Vagina (tissue), 2 donors: ENCODE measurements at regions not wholly inside any gene's neighbourhood (a gene's known extent, or its start where the extent isn't known, plus 50 kb on each side); places are given as distances from the start of the nearest gene placed in this dataset.

Source experiments
- DNase-seq, 2 donors: peaks; one replicate each; pipeline ENCODE4 v3.0.0-alpha.2; 2017; ENCODE audit errors: extremely low spot score in 2 of 2
- H3K27ac ChIP-seq: fragments of 200-600 bp; sonication (generic); one replicate; pipeline ENCODE4 v1.5.1; 2019
- H3K27me3 ChIP-seq: fragments of 200-600 bp; sonication (generic); one replicate; pipeline ENCODE4 v1.5.1; 2019
- H3K36me3 ChIP-seq, 2 donors: fragments of 200-600 bp; sonication (generic); one replicate each; pipeline ENCODE4 v1.5.1; 2017 to 2019
- H3K4me1 ChIP-seq: fragments of 200-600 bp; sonication (generic); one replicate; pipeline ENCODE4 v1.5.1; 2019
- H3K4me3 ChIP-seq, 2 donors: fragments of 200-600 bp; sonication (generic); 1 replicate in 1 of 2; 2 replicates in 1 of 2; pipeline ENCODE4 v1.5.1; 2016 to 2019
- H3K9me3 ChIP-seq: fragments of 200-600 bp; sonication (generic); one replicate; pipeline ENCODE4 v1.5.1; 2019
- CTCF ChIP-seq, 3 experiments: fragments of 450-650 bp in 2 of 3; fragments of 200-600 bp in 1 of 3; sonication (generic) in 1 of 3; IDR thresholded peaks; one replicate each; pipeline ENCODE4 v1.5.1; 2017 to 2019; ENCODE audit warnings: antibody characterized with exemption in 3 of 3, mild to moderate bottlenecking in 2 of 3, moderate library complexity in 2 of 3
- POLR2A ChIP-seq, 2 donors: fragments of 450-650 bp; IDR thresholded peaks; one replicate each; pipeline ENCODE4 v1.6.1; 2017; ENCODE audit warnings: antibody characterized with exemption in 2 of 2, mild to moderate bottlenecking in 2 of 2, moderate library complexity in 2 of 2
- POLR2AphosphoS5 ChIP-seq, 2 donors: sonication (generic); formaldehyde crosslinking; IDR thresholded peaks; one replicate each; pipeline ENCODE4 v1.9.0; 2017; ENCODE audit warnings: antibody characterized with exemption in 2 of 2, mild to moderate bottlenecking in 2 of 2, low read depth in 1 of 2; ENCODE audit not compliant: insufficient read depth in 1 of 2
- intact Hi-C: fragments of 100-400 bp; cut with DNase I; formaldehyde crosslinking; loops from one replicate; pipeline ENCODE4 v1.15.1; 2023

- no peak overlapping the region for H3K27ac ChIP-seq
- no peak for DNase-seq
- no peak overlapping the region for H3K4me3 ChIP-seq
- H3K36me3 ChIP-seq: no peaks in the 10 kb centered on the region
- intact Hi-C loops: loop anchor here (10.0 kb wide), 1 partner anchor 58 kb away; no protein-coding TSS in a partner anchor
- H3K9me3 ChIP-seq: no peaks in the 10 kb centered on the region
- no peaks in the 10 kb centered on the region for H3K4me1 ChIP-seq
- H3K27me3 ChIP-seq: no peaks in the 10 kb centered on the region
- TF ChIP-seq POLR2AphosphoS5 (IDR thresholded peaks at IDR 0.05; ENCODE audit: insufficient read depth in 1 of 2, low read depth in 1 of 2): no peak
- TF ChIP-seq CTCF (IDR thresholded peaks at IDR 0.05): no peak
- no peak for TF ChIP-seq POLR2A (IDR thresholded peaks at IDR 0.05)
Observed at GRCh38 chr7:155893176-155893575, 80.9 kb upstream of the SHH start.

DNA sequence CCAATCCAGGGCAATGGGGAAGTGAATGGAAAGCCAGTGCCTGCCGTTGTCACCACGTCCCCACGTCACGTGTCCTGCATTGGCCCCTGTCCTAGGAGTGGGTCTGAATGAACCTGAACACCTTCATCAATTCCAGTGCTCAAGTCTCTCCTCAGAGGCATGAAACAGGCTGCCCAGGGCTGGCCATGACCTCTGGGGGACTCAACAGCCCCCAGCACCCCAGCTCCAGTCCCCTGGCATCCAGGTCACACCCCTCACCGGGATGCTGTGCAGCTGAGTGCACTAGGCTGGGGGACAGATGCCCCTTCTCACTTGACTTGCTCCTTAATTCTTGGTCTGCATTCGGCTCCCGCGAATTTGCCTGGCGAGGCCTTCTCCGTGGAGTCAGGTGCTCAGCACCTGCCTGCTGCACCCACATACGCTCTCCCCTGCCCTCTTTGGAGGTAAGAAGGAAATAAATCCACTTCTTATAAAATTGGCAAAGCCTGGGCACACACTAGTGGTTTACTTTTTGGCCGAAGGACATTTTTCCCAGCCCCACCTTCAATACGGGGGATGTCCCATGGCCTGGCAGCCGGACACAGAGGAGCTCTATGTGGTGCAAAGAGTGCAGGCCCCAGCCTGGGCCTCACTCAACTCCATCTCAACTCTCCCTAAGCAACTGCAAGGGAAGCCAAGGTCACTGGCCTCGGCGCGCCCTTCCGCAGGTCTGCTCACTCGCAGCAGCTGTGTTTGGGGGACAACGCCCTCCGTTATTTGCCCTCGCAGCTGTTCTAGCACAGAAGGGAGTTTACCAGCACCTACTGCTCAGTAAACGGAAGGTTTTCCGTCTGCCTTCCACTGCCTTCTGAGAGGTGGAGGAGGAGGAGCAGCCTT is 77.6 kb upstream of the SHH start:
- no peak for DNase-seq
- intact Hi-C loops: loop anchor here (10.0 kb wide), 1 partner anchor 55 kb away; no protein-coding TSS in a partner anchor
- Histone ChIP-seq H3K4me1 (no peaks in the 10 kb centered on the region), H3K36me3 (no peaks in the 10 kb centered on the region), H3K9me3 (no peaks in the 10 kb centered on the region), H3K27ac (no peak overlapping the region), H3K4me3 (no peak overlapping the region), H3K27me3 (no peaks in the 10 kb centered on the region)
- TF ChIP-seq POLR2AphosphoS5 (IDR thresholded peaks at IDR 0.05; ENCODE audit: insufficient read depth in 1 of 2, low read depth in 1 of 2): no peak
- TF ChIP-seq CTCF (IDR thresholded peaks at IDR 0.05): no peak
- TF ChIP-seq POLR2A (IDR thresholded peaks at IDR 0.05): no peak

GRCh38 chr7:155887174-155887525 is 74.9 kb upstream of the SHH start:
- DNase-seq: no peak
- intact Hi-C loops: no loop called here
- TF ChIP-seq POLR2AphosphoS5 (IDR thresholded peaks at IDR 0.05; ENCODE audit: insufficient read depth in 1 of 2, low read depth in 1 of 2) (no peak), CTCF (IDR thresholded peaks at IDR 0.05) (no peak), POLR2A (IDR thresholded peaks at IDR 0.05) (no peak)
- Histone ChIP-seq H3K27me3 (no peaks in the 10 kb centered on the region), H3K27ac (no peak overlapping the region), H3K36me3 (no peaks in the 10 kb centered on the region), H3K4me1 (no peaks in the 10 kb centered on the region), H3K4me3 (no peak overlapping the region), H3K9me3 (no peaks in the 10 kb centered on the region)

- Histone ChIP-seq H3K27me3 (no peaks in the 10 kb centered on the region), H3K27ac (no peak overlapping the region), H3K36me3 (no peaks in the 10 kb centered on the region), H3K4me3 (no peak overlapping the region), H3K4me1 (no peaks in the 10 kb centered on the region), H3K9me3 (no peaks in the 10 kb centered on the region)
- TF ChIP-seq CTCF (IDR thresholded peaks at IDR 0.05) (no peak), POLR2AphosphoS5 (IDR thresholded peaks at IDR 0.05; ENCODE audit: insufficient read depth in 1 of 2, low read depth in 1 of 2) (no peak), POLR2A (IDR thresholded peaks at IDR 0.05) (no peak)
- intact Hi-C loops: no loop called here
- no peak for DNase-seq
Observed at GRCh38 chr7:155886391-155887173, 74.3 kb upstream of the SHH start.
